GM23338 (cell line): ENCODE measurements at regions not wholly inside any gene's neighbourhood (a gene's known extent, or its start where the extent isn't known, plus 50 kb on each side); places are given as distances from the start of the nearest gene placed in this dataset.

ENCODE experiments used
- ATAC-seq: fragments of 200-7000 bp; cut with Tn5 transposase; 3 replicates; pipeline ENCODE4 v1.9.1; 2020
- DNase-seq: peaks from one replicate; pipeline ENCODE4 v3.0.0-alpha.2; 2015; ENCODE audit warnings: low spot score
- H2AFZ ChIP-seq: fragments of 200-600 bp; sonication (generic); 2 replicates; pipeline ENCODE4 v1.8.0; 2016; ENCODE audit warnings: antibody characterized with exemption, mild to moderate bottlenecking, moderate library complexity
- H3F3A ChIP-seq: fragments of 200-600 bp; sonication (generic); replicated peaks from 2 replicates; pipeline ENCODE4 v1.8.0; 2017; ENCODE audit warnings: antibody characterized with exemption, mixed run types, low read depth
- H3K27ac ChIP-seq: fragments of 200-600 bp; sonication (generic); 2 replicates; pipeline ENCODE4 v1.6.1; 2016; ENCODE audit warnings: low read depth
- H3K27me3 ChIP-seq: fragments of 200-600 bp; sonication (generic); 2 replicates; pipeline ENCODE4 v1.8.0; 2016; ENCODE audit warnings: mild to moderate bottlenecking, mixed run types, moderate library complexity; ENCODE audit not compliant: insufficient read depth
- H3K36me3 ChIP-seq: fragments of 200-600 bp; sonication (generic); 2 replicates; pipeline ENCODE4 v1.8.0; 2016; ENCODE audit warnings: mild to moderate bottlenecking; ENCODE audit not compliant: insufficient read depth
- H3K4me1 ChIP-seq: fragments of 200-600 bp; sonication (generic); 2 replicates; pipeline ENCODE4 v1.8.0; 2016; ENCODE audit warnings: mild to moderate bottlenecking, moderate library complexity; ENCODE audit not compliant: insufficient read depth
- H3K4me2 ChIP-seq: fragments of 200-600 bp; sonication (generic); 2 replicates; pipeline ENCODE4 v1.7.1; 2017; ENCODE audit warnings: mixed run types
- H3K4me3 ChIP-seq: fragments of 200-600 bp; sonication (generic); 2 replicates; pipeline ENCODE4 v1.6.1; 2016; ENCODE audit warnings: mixed run types
- H3K79me2 ChIP-seq: fragments of 200-600 bp; sonication (generic); replicated peaks from 2 replicates; pipeline ENCODE4 v1.8.0; 2017; ENCODE audit warnings: mild to moderate bottlenecking; ENCODE audit not compliant: insufficient read depth
- H3K9me2 ChIP-seq: fragments of 200-600 bp; sonication (generic); 2 replicates; pipeline ENCODE4 v1.8.0; 2017; ENCODE audit not compliant: insufficient read depth
- H4K20me1 ChIP-seq: fragments of 200-600 bp; sonication (generic); replicated peaks from 2 replicates; pipeline ENCODE4 v1.8.0; 2017; ENCODE audit warnings: mild to moderate bottlenecking; ENCODE audit not compliant: insufficient read depth
- H3K27ac Mint-ChIP-seq: 2 replicates; pipeline ENCODE4 v1.8.0; 2020; ENCODE audit warnings: inconsistent platforms, mild to moderate bottlenecking, moderate library complexity, mixed read lengths
- H3K27me3 Mint-ChIP-seq: 3 replicates; pipeline ENCODE4 v1.8.0; 2022; ENCODE audit warnings: low read depth, mild to moderate bottlenecking, moderate library complexity, mixed read lengths, inconsistent platforms; ENCODE audit not compliant: insufficient read depth, poor library complexity
- H3K36me3 Mint-ChIP-seq: 3 replicates; pipeline ENCODE4 v1.8.0; 2021; ENCODE audit warnings: low read depth, mild to moderate bottlenecking, inconsistent platforms, moderate library complexity, mixed read lengths
- H3K4me1 Mint-ChIP-seq: 3 replicates; pipeline ENCODE4 v1.8.0; 2020; ENCODE audit warnings: mild to moderate bottlenecking, inconsistent platforms, mixed read lengths
- H3K4me3 Mint-ChIP-seq: 3 replicates; pipeline ENCODE4 v1.8.0; 2021; ENCODE audit warnings: moderate library complexity, mild to moderate bottlenecking, inconsistent platforms, mixed read lengths
- H3K9me3 Mint-ChIP-seq: 3 replicates; pipeline ENCODE4 v1.8.0; 2020; ENCODE audit warnings: moderate library complexity, mild to moderate bottlenecking, inconsistent platforms, mixed read lengths
- CREB1 ChIP-seq: fragments of 250-450 bp; sonication (Bioruptor Pico); IDR thresholded peaks from 2 replicates; pipeline ENCODE4 v1.5.0; 2020; ENCODE audit warnings: low read depth, mild to moderate bottlenecking, moderate library complexity
- EZH2 ChIP-seq: fragments of 200-600 bp; sonication (generic); IDR thresholded peaks from one replicate; pipeline ENCODE4 v1.8.0; 2017; ENCODE audit warnings: antibody characterized with exemption, mild to moderate bottlenecking, low read depth; ENCODE audit not compliant: unreplicated experiment
- EZH2phosphoT487 ChIP-seq: fragments of 200-600 bp; sonication (generic); IDR thresholded peaks from one replicate; pipeline ENCODE4 v1.8.1; 2018; ENCODE audit warnings: antibody characterized with exemption; ENCODE audit not compliant: unreplicated experiment
- JUNB ChIP-seq: IDR thresholded peaks from one replicate; pipeline ENCODE4 v1.6.1; 2016; ENCODE audit warnings: antibody characterized with exemption; ENCODE audit not compliant: unreplicated experiment
- NANOG ChIP-seq: IDR thresholded peaks from 2 replicates; pipeline ENCODE4 v1.6.1; 2016; ENCODE audit warnings: antibody characterized with exemption, borderline replicate concordance
- POLR2AphosphoS5 ChIP-seq: IDR thresholded peaks from 2 replicates; pipeline ENCODE4 v1.6.1; 2016; ENCODE audit warnings: antibody characterized with exemption, low read depth
- ZNF331 ChIP-seq: fragments of 250-450 bp; sonication (Bioruptor Pico); IDR thresholded peaks from 2 replicates; pipeline ENCODE4 v1.5.0; 2020; ENCODE audit warnings: low read depth, mild to moderate bottlenecking, moderate library complexity
- TF ChIP-seq, protein P1 (sequence below): IDR thresholded peaks from one replicate; pipeline ENCODE4 v1.6.1; 2018; ENCODE audit warnings: antibody characterized with exemption; ENCODE audit not compliant: unreplicated experiment
- TF ChIP-seq, protein P2 (sequence below), 2 experiments: fragments of 200-600 bp in 1 of 2; sonication (generic) in 1 of 2; conservative IDR thresholded peaks; 2 replicates each; pipeline versions ENCODE4 v1.5.1 to v1.6.1; 2016 to 2017; ENCODE audit warnings: antibody characterized with exemption in 2 of 2, low read depth in 2 of 2, mild to moderate bottlenecking in 2 of 2, moderate library complexity in 1 of 2
- TF ChIP-seq, protein P3 (sequence below): IDR thresholded peaks from 2 replicates; pipeline ENCODE4 v1.6.1; 2016; ENCODE audit warnings: antibody characterized with exemption
- TF ChIP-seq, protein P4 (sequence below): fragments of 250-450 bp; sonication (Bioruptor Pico); IDR thresholded peaks from 2 replicates; pipeline ENCODE4 v1.5.0; 2020; ENCODE audit warnings: mild to moderate bottlenecking, moderate library complexity

DNA sequence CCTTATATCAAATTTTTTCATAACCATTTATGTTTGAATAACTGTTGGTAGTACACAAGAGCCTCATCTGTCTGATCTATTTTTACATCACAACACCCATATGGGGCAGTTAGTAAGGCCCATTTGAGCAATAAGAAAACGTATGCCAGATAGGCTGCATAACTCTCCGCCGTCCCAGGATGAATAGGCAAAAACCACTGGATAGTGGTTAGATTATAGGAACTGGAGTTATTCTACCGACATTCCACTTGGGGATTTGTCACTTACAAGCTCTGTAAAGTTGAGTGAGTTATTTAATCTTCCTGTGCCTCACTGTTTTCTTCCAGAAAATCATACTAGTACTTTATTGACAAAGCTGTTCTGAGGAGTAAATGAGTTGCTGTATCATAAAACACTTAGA lies 881.9 kb downstream of the QKI start:
- DNase-seq (no peak), ATAC-seq (no peak)
- no peaks in the 10 kb centered on the region for H3K4me1 ChIP-seq
- no peak overlapping the region for H3K27ac Mint-ChIP-seq
- no peaks in the 10 kb centered on the region for H3K36me3 ChIP-seq
- H3K4me1 Mint-ChIP-seq, result no peaks in the 10 kb centered on the region
- no peaks in the 10 kb centered on the region for H3K36me3 Mint-ChIP-seq
- no peak overlapping the region for H2AFZ ChIP-seq
- H3K4me3 ChIP-seq, result no peak overlapping the region
- TF ChIP-seq, protein P1, sequence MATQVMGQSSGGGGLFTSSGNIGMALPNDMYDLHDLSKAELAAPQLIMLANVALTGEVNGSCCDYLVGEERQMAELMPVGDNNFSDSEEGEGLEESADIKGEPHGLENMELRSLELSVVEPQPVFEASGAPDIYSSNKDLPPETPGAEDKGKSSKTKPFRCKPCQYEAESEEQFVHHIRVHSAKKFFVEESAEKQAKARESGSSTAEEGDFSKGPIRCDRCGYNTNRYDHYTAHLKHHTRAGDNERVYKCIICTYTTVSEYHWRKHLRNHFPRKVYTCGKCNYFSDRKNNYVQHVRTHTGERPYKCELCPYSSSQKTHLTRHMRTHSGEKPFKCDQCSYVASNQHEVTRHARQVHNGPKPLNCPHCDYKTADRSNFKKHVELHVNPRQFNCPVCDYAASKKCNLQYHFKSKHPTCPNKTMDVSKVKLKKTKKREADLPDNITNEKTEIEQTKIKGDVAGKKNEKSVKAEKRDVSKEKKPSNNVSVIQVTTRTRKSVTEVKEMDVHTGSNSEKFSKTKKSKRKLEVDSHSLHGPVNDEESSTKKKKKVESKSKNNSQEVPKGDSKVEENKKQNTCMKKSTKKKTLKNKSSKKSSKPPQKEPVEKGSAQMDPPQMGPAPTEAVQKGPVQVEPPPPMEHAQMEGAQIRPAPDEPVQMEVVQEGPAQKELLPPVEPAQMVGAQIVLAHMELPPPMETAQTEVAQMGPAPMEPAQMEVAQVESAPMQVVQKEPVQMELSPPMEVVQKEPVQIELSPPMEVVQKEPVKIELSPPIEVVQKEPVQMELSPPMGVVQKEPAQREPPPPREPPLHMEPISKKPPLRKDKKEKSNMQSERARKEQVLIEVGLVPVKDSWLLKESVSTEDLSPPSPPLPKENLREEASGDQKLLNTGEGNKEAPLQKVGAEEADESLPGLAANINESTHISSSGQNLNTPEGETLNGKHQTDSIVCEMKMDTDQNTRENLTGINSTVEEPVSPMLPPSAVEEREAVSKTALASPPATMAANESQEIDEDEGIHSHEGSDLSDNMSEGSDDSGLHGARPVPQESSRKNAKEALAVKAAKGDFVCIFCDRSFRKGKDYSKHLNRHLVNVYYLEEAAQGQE, result no peak
- TF ChIP-seq POLR2AphosphoS5 (no peak), EZH2phosphoT487 (no peak), JUNB (no peak), ZNF331 (no peak), CREB1 (CRISPR knock-in tag) (no peak), NANOG (no peak), EZH2 (no peak)
- TF ChIP-seq, protein P2, sequence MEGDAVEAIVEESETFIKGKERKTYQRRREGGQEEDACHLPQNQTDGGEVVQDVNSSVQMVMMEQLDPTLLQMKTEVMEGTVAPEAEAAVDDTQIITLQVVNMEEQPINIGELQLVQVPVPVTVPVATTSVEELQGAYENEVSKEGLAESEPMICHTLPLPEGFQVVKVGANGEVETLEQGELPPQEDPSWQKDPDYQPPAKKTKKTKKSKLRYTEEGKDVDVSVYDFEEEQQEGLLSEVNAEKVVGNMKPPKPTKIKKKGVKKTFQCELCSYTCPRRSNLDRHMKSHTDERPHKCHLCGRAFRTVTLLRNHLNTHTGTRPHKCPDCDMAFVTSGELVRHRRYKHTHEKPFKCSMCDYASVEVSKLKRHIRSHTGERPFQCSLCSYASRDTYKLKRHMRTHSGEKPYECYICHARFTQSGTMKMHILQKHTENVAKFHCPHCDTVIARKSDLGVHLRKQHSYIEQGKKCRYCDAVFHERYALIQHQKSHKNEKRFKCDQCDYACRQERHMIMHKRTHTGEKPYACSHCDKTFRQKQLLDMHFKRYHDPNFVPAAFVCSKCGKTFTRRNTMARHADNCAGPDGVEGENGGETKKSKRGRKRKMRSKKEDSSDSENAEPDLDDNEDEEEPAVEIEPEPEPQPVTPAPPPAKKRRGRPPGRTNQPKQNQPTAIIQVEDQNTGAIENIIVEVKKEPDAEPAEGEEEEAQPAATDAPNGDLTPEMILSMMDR (conservative IDR thresholded peaks at IDR 0.05; ENCODE audit: low read depth in 2 of 2), result no peak
- TF ChIP-seq, protein P3, sequence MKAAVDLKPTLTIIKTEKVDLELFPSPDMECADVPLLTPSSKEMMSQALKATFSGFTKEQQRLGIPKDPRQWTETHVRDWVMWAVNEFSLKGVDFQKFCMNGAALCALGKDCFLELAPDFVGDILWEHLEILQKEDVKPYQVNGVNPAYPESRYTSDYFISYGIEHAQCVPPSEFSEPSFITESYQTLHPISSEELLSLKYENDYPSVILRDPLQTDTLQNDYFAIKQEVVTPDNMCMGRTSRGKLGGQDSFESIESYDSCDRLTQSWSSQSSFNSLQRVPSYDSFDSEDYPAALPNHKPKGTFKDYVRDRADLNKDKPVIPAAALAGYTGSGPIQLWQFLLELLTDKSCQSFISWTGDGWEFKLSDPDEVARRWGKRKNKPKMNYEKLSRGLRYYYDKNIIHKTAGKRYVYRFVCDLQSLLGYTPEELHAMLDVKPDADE, result no peak
- TF ChIP-seq, protein P4, sequence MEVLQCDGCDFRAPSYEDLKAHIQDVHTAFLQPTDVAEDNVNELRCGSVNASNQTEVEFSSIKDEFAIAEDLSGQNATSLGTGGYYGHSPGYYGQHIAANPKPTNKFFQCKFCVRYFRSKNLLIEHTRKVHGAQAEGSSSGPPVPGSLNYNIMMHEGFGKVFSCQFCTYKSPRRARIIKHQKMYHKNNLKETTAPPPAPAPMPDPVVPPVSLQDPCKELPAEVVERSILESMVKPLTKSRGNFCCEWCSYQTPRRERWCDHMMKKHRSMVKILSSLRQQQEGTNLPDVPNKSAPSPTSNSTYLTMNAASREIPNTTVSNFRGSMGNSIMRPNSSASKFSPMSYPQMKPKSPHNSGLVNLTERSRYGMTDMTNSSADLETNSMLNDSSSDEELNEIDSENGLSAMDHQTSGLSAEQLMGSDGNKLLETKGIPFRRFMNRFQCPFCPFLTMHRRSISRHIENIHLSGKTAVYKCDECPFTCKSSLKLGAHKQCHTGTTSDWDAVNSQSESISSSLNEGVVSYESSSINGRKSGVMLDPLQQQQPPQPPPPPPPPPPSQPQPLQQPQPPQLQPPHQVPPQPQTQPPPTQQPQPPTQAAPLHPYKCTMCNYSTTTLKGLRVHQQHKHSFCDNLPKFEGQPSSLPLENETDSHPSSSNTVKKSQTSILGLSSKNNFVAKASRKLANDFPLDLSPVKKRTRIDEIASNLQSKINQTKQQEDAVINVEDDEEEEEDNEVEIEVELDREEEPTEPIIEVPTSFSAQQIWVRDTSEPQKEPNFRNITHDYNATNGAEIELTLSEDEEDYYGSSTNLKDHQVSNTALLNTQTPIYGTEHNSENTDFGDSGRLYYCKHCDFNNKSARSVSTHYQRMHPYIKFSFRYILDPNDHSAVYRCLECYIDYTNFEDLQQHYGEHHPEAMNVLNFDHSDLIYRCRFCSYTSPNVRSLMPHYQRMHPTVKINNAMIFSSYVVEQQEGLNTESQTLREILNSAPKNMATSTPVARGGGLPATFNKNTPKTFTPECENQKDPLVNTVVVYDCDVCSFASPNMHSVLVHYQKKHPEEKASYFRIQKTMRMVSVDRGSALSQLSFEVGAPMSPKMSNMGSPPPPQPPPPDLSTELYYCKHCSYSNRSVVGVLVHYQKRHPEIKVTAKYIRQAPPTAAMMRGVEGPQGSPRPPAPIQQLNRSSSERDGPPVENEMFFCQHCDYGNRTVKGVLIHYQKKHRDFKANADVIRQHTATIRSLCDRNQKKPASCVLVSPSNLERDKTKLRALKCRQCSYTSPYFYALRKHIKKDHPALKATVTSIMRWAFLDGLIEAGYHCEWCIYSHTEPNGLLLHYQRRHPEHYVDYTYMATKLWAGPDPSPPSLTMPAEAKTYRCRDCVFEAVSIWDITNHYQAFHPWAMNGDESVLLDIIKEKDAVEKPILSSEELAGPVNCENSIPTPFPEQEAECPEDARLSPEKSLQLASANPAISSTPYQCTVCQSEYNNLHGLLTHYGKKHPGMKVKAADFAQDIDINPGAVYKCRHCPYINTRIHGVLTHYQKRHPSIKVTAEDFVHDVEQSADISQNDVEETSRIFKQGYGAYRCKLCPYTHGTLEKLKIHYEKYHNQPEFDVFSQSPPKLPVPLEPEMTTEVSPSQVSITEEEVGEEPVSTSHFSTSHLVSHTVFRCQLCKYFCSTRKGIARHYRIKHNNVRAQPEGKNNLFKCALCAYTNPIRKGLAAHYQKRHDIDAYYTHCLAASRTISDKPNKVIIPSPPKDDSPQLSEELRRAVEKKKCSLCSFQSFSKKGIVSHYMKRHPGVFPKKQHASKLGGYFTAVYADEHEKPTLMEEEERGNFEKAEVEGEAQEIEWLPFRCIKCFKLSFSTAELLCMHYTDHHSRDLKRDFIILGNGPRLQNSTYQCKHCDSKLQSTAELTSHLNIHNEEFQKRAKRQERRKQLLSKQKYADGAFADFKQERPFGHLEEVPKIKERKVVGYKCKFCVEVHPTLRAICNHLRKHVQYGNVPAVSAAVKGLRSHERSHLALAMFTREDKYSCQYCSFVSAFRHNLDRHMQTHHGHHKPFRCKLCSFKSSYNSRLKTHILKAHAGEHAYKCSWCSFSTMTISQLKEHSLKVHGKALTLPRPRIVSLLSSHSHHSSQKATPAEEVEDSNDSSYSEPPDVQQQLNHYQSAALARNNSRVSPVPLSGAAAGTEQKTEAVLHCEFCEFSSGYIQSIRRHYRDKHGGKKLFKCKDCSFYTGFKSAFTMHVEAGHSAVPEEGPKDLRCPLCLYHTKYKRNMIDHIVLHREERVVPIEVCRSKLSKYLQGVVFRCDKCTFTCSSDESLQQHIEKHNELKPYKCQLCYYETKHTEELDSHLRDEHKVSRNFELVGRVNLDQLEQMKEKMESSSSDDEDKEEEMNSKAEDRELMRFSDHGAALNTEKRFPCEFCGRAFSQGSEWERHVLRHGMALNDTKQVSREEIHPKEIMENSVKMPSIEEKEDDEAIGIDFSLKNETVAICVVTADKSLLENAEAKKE (CRISPR knock-in tag), result no peak
- H4K20me1 ChIP-seq, result no peaks in the 10 kb centered on the region
- no peaks in the 10 kb centered on the region for H3K27me3 ChIP-seq
- no peaks in the 10 kb centered on the region for H3K27me3 Mint-ChIP-seq
- peaks cover 4% of the 10 kb centered on the region; the same call in 2 of the 3 replicates for H3K9me3 Mint-ChIP-seq
- H3K27ac ChIP-seq, result no peak overlapping the region
- no peak overlapping the region for H3K4me3 Mint-ChIP-seq
- H3K79me2 ChIP-seq, result no peaks in the 10 kb centered on the region
- peaks cover 4% of the 10 kb centered on the region; the same call in 1 of the 2 replicates for H3K9me2 ChIP-seq
- H3F3A ChIP-seq, result no peaks in the 10 kb centered on the region
- no peak overlapping the region for H3K4me2 ChIP-seq
